PFSK-1 (cell line): ENCODE measurements at regions not wholly inside any gene's neighbourhood (a gene's known extent, or its start where the extent isn't known, plus 50 kb on each side); places are given as distances from the start of the nearest gene placed in this dataset.

Experiments used
- POLR2AphosphoS5 ChIP-seq: IDR thresholded peaks from 2 replicates; pipeline ENCODE4 v1.6.1; 2012; ENCODE audit warnings: low read depth, mild to moderate bottlenecking, control low read depth, low read length, moderate library complexity
- SIN3A ChIP-seq: IDR thresholded peaks from 2 replicates; pipeline ENCODE4 v1.6.1; 2012; ENCODE audit warnings: mild to moderate bottlenecking, low read length, moderate library complexity, borderline replicate concordance; ENCODE audit not compliant: insufficient read depth

GRCh38 chr13:61950828-61951227, 535.2 kb upstream of the PCDH20 start:
- TF ChIP-seq POLR2AphosphoS5 = no peak
- no peak for TF ChIP-seq SIN3A
